HG03460 (cell line): ENCODE measurements at regions not wholly inside any gene's neighbourhood (a gene's known extent, or its start where the extent isn't known, plus 50 kb on each side); places are given as distances from the start of the nearest gene placed in this dataset.

Experiments
- ATAC-seq: cut with Tn5 transposase; IDR thresholded peaks from one replicate; pipeline ENCODE4 v1.9.1; 2021; ENCODE audit not compliant: unreplicated experiment

DNA sequence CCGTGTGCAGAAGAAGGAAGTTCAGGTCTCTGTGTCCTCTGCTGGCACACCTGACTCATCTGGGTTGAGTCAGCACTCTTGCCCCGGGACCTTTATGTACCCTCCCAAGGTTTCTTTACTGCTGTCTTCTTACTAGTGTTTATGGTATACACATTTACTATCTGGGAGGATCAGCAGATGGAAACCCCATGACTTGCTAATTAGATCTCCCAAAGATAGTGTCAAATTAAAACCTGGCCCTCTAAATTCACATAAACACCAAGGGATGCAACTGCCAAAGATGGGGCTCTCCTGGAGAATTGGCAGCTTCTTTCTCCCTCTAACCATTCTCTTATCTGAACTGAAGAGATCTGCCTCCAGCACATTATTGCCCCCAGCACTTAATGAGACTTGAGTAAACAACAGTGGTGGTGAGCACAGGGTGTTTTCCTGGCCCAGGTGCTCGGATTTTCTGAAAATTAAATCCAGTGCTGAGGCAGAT is 718.1 kb upstream of the SOX9 start:
- ATAC-seq, result no peak

DNA sequence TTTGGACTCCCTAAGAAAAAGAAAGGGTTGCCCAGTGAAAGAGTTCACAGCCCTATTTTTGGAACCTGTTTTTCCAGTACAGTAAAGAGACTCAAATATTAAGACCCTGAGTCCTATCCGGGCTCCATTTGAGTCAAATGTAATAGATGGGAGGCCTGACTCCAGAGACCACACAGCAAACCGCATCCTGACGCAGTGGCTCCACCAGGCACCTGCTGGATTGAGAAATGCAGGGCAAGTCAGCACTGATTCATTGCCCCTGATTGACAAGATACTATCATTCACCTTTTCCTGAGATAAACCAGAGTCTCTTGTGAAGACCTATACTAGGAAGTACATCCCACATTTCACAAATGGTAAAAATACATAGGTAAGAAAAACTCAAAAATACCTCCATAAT is 715.7 kb upstream of the SOX9 start:
- ATAC-seq, result no peak

DNA sequence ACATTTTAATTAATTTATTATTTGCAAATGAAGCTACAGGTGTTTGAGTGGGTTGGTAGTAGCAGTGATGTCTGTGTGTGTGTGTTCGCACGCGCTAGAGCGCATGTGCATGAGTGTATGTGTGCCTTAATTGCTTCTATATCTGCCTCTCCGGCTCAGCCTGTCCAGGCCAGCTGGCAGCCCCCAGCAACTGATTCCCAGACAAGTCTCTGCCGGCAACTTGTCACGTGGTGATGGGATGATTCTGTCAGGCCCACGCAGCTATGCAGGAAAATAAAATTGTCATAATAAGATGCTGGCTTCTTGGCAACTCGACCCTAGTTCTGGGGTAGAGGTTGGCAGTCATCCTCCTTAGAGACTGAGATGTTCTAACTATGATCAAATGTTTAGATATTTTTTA is 712.8 kb upstream of the SOX9 start:
- ATAC-seq, result no peak

DNA sequence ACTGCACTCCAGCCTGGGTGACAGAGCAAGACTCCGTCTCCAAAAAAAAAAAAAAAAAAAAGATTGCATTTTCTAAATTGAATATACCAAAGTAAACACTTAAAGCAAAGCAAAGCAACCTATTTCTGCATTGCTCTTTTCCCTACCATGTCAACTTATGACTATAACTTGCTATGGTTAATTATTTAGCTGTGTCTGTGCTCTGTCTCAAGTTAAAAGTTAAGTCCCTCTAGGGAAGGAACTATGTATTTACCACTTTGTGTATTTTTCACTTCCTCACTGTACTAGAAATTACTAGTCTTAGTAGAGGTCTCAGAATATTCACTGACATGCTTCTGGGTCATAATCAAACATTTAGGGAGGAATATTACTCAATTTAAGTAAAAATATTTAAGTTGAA is 711.7 kb upstream of the SOX9 start:
- no peak for ATAC-seq

DNA sequence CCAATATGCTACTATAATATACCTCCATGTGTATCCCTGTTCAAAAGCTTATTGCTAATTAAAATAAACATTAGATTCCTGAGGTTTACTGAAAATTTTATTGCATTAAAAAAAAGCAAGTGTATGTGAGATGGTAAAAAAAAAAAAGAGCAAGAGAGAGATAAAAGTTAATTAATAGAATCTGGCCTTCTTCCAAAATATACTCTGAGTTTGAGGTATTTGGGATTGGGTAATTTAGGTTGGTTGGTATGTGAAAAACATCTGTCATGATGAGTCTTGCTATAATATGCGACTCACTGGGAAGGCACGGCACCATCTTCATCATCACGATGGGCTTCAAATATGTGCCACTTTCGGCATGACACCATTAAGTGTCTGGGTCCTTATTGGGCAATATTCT is 711.1 kb upstream of the SOX9 start:
- no peak for ATAC-seq

DNA sequence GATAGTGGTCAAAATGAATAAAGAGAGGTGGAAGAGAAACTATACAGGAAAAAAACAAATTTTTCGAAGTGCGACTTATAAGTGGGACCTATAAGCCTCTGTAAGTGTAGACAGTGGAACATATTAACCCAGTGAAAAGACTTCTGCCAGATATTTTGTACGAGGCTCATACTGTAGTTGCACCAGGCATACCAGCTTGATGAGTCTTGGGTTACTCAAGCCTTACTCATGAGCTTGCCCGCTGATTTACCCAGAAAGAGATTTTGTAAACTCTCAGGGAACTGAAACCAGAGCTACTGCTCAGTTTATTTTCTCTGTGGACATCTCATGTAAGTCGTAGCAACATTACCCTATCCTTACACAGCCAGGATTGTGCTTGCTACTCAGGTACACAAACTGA is 708.0 kb upstream of the SOX9 start:
- ATAC-seq, result no peak

DNA sequence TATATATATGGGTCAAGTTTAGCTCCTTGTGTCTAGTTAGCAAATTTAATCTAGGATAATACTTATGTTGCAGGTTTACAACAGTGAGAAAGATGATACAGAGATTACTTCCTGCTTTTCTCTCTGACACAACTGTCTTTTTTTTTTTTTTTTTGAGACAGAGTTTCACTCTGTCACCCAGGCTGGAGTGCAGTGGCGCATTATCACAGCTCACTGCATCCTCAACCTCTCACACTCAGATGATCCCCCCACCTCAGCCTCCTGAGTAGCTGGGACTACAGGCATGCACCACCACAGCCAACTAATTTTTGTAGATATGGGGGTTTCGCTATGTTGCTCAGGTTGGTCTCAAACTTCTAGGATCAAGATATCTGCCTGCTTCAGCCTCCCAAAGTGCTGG is 706.9 kb upstream of the SOX9 start:
- ATAC-seq, result no peak

DNA sequence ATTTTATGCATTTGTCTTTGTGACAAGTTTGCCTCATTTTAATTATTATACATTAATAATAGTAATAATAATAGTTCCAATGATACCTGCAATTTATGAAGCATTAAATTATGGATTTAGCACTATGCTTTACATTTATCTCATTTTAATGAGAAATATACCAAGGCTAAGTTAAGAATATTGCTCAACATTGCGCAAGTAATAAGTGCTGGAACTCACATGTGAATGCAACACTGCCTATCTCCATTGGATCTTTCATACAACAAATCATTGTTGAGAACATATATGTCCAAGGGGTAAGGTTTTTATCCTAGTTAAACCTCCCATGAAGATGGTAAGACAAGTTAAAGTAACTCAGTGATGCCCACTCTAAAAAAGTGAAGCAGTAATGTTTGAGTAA is 703.7 kb upstream of the SOX9 start:
- ATAC-seq, result no peak

DNA sequence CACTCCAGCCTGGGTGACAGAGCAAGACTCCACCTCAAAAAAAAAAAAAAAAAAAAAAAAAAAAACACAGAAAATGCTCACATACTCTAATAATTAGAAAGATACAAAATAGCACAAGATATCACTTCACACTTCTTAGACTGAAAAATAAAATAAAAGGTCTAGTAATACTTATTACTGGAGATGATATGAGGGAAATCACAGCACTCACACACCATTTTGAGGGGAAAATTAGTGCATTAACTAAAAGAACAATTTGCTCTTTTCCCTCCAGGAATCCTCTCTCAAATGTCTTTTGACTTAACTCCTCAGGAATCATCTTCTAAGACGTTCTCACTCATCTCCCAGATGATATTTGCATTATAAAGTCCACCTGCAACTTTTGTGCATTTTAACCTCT is 697.9 kb upstream of the SOX9 start:
- ATAC-seq, result no peak

DNA sequence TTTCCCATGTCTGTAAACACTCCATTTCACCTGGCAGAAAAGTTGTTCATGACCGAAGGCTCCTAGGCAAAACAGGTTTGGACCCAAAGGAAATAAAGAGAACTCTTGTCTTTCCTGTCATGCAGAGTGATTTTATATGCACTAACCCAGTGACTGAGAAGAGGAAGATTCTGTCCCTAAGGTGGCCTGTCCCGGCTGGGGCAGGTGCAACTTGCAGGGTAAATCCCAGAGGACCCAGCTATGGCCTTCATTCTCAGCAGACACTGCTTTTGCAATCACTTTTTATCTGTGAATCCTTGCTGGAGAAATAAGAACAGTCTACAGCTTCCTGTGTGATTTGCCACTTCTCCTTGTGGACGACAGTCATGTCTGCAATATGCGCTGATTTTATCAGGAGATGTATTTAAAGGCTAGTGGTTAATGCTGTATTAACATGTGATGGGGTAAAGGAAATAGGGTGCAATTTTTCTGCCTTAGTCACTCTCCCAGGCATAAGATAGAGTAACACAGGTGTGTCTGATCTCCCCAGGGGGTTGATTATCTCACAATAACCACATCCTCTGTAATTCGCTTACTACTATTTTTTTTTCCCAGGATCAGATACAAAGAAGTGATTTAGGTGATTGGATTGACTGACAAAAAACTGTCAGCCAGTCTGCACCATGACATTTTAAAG is 696.8 kb upstream of the SOX9 start:
- ATAC-seq, result no peak

DNA sequence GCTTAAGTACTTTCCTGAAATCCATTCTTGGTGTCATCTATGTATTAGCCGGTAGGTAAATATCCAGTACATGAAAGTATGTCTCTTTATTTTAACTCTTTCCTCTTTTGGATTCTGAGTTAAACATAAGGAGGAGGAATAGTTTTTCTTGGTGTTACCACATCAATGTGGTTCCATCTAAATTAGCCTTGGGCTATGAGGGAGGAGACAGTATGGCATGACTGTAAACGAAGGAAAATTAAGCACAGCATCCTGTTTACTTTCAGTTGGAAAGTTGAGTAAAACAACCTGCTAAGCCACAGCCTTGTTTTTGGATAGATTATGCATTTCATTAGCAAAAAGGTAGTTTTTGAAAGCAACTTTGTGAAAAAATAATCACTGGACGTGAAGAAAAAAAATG is 693.0 kb upstream of the SOX9 start:
- no peak for ATAC-seq

DNA sequence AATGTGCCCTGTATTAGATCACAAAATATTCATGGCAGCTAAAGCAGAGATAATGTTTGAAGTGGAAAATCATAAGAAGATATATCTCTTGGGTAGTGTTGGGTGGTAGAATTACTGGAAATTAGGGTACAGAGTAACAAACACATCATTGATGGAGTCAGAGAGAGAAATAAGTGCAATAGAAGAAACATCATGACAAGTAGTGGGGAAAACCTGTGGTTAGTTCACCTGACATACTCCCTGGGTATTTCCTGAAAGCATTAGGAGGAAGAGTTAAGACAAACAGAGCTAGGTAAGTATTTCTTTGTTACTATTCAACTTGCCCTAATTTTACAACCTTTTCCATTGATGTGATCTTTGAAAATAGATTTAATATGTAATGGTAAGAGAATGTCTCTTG is 691.9 kb upstream of the SOX9 start:
- no peak for ATAC-seq

DNA sequence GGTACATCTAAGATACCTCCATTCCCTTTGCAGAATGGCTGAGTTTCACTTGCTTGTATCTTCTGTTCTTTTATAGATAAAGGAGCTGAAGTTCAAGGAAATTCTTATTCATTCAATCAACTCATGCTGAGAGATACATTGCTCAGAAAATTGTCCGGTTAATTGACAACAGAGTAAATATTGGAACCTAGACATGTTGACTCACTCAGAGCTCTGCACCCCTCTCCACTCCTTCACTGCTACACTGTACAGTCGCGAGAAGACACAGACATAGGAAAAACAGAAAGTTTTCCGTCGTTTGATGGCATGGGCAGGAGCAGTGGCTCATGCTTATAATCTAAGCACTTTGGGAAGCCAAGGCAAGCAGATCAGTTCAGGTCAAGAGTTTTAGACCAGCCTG is 690.5 kb upstream of the SOX9 start:
- ATAC-seq, result no peak

DNA sequence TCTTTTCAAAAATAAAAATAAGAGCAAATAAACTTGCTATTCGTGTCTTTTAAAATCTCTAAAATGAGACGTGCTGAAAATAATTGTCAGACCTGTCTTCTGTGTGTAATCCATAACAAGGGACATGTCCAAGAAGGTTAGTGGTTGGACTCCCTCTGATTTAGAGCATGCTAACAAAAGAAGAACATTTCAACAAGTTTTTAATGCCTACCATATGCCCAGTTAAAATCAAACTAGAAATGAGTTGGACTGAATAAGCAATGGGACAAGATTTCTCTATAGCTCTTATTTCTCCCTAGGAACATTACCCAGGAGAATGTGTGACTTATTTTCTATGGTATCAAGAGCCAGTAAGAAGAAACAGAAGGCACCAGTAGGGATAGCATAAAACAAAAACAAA is 689.7 kb upstream of the SOX9 start:
- no peak for ATAC-seq

DNA sequence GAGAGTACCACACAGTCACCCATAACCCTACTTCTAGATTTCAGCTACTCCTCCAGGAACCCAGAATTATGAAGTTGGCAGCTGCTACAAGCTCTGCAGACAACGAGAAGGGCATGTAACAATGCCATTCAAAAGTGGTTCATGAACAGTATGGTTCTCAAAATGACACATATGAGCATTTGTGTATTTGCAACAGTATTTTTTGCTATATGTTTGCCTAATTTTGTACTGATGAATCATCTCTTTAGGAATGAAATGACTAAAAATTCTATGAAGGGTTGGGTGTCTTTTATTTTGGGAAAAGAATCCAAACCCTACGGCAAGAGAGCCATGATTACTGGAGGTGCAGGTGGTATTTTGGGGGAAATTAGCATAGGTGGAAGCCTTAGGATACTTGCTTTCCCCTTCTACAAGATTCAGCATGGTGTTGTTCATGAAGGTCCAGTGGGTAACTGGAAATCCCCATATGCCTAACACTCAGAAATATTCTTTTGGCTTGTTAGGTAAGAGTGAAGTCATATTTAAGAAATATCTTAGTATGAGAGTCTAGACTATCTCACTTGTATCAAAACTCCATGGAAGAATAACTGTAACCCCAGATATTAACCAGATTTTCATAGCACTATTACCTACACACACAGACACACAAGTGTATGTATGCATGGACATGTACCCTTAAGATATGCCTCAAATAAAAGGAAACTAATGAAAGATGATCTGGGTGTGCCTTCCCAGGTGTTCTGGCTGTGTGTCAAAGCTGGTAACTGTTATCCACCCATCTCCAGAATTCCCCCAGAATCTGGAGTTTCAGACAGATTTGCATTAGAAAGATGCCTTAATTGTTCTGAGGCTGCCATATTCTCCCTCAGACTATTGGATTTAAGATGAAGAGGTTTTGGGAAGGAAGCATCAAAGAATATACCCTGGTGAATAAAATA is 688.2 kb upstream of the SOX9 start:
- ATAC-seq, result no peak

DNA sequence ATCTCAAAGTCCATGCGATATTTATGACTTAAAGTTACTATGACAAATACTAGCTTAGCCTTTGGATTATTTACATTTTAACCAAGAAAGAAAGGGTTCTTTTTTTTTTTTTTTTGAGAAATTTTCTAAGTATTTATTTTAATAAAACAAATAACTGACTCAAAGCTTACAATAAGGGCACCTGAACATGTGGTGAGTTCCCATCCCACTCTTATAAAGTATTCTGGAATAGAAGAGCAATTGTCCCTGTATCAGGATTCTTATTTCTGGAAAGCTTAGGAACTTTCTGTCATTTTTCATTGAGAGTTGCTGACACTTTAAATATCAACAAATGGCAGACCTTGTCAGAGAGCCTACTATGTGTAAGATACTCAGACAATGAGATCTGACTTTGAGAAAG is 686.1 kb upstream of the SOX9 start:
- no peak for ATAC-seq

DNA sequence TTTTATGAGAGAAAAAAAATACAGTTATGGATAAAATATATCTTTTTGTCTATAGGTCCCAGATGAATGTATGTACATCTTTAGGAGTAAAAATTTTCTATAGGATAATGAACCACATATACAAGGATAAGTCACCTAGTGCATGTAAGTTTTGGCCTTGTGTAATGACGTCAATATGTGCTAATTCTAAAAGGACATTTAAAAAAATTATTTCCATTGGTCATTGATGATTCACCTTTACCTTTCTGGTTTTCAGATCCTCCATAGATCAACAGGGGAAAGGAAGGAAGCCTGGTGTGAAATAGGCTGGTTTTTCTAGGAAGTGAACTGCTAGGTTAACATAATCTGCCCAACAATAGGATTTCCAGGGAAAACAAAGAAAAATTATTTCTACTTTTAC is 684.3 kb upstream of the SOX9 start:
- ATAC-seq, result no peak

DNA sequence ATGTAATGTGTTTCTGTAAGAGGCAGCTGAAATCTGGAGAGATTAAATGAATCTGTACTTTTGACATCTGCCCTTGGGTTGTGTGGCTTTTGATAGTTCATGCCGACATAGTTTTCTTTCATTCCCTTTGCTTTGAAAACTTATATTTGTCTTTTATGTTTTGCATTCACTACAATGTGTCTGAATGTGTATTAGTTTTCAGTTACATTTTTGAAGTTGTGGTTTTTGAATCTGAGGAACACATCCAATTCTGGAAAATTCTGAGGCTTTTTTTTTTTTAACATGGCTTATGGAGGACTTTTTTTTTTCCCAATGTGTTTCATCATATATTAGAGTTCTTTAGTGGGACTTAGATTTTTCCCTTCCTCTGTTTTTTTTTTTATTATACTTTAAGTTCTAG is 683.7 kb upstream of the SOX9 start:
- no peak for ATAC-seq

DNA sequence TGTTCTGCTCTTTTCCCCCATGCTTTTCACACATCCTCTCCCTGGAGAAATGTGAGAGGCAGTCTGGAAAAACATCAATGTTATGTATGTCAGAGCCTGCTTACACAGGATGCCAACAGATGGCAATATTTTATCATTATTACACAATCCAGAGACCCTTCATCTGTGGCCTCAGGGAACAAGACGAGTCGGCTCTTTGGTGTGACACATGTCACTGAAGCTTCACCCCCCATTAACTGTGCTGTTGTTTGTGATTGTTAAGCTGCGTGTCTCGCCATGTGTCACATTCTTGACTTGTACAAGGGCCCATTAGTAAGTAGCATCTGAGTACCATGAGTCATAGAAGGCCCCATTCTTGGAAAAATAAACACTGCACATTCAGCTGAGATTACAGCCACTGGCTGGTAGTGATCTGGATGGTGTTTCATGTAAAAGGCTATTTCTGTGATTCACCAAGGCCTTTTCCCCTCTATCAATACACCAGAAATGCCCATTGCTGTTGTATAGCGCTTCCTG is 682.1 kb upstream of the SOX9 start:
- no peak for ATAC-seq

DNA sequence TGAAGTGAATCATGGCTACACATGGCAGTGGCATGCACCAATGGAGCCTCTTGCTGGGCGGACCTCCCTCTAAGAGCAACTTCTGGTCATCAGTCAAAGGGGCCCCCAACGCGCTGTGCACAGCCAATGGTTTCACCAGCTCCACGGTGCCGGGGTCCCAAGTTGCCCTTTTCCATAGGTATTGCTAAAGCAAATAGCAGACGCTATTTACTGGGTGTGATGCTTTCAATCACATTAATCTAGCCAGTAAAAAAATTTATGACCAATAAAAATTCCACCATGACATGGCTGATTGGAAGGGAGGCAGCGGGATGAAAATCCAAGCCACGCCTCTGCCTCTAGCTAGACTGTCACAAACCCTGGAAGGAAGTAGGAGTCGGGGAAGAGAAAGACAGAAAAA is 680.3 kb upstream of the SOX9 start:
- no peak for ATAC-seq

DNA sequence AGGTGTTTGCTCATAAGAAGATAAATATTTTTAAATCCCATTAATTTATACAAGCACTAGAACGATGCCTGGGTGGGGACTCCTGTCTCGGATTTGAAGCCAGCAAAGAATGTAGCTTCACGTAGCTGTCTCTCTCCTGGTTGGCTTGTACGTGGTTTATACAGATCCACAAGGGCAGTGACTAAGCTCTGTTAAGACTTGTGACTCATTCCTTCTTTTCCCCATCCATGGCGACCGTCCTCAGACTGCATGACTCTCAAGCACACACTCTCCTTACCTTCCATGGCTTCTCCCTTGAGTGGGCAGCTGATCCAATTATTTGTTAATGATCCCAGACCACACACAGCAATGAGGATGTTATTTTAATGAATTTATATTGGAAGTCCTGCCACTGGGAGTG is 679.7 kb upstream of the SOX9 start:
- no peak for ATAC-seq

DNA sequence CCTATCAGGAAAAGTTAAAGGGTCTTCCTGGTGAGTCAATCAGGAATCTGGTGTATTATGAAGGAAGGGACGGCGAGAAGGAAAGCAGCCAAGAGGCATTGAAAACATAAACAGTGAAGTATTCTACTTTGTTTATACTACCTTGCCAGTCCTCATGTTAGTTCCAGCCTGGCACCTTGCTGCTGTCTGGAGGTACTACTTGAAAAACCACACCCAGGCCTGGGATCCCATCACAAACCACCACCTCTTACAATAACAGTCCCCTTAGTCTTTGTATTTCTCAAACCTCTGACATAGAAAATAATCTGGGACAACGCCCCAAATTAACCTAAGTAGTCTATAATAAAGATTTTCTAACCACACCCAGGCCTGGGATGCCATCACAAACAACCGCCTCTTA is 676.7 kb upstream of the SOX9 start:
- ATAC-seq, result no peak
